Activated CD8-positive, alpha-beta memory T cell treated with anti-CD3 and anti-CD28 coated beads for 1 hour (primary cell): ENCODE measurements at regions not wholly inside any gene's neighbourhood (a gene's known extent, or its start where the extent isn't known, plus 50 kb on each side); places are given as distances from the start of the nearest gene placed in this dataset.

ENCODE experiments used
- DNase-seq, 2 donors: peaks; one replicate each; pipeline ENCODE4 v3.0.0-alpha.2; 2020; ENCODE audit warnings: low read depth in 1 of 2; ENCODE audit errors: extremely low read depth in 1 of 2

DNA sequence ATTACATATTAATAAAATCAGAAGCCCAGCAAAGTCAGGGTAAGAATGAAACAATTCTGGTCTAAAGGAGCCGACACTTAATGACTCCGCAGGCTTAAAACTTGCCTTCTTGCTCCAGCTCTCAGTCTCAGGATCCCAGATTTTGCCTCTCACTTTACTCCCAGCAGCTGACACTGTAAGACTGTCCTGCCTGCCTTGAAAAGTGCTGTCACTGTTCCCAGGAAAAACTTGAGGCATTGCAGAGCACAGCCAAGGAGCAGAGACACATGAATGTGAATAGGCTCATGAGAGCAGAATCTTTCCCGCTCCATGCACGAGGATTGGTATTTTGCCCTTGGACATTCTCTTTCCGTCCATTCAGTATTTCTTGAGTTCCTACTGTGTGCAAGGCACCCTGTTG, 457.6 kb upstream of the ZFHX3 start:
- no peak for DNase-seq

DNA sequence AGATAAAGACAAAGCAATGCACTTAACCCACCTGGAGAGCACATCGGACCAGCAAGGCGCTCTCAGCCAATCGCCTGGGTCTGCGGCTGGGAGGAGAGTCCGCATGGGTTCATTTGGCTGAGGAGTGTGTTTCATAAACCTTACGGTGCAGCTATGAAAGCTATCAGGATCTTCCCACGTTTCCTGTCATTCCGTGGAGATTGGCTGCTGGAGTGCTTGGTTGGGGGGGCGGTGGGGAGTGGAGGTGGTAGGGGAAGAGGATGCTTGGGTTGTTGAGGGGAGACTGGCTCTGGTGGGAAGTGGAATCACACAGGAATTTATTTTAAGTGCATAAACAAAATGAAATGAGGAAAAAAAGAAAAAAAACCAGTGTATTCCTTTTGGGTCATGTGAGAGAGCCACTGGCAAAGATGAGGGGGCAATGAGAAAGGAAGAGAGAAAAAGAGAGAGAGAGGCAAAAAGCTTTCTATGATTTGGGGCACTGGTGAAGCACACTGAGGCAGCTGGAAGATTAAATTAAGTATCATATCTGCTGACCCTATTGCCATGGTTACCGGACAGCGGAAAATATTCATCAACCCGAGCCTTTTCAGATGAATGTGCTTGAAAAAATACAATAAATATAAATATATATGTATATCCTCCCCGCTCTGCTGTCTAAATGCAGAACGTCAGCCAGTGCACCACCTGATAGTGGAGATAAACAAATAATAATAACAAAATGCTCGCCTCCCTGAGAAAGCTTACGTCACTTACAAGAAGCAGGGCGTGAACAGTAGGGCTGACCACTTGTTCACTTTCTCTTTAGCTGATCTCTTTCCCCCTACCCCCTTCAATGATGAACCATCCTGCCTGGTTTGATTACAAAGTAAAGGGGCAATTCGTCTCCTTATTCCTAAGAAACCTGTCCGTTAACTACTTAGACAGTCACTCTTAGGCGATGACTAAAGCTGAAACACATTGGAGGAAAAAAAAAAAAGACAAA, 457.0 kb upstream of the ZFHX3 start:
- no peak for DNase-seq

DNA sequence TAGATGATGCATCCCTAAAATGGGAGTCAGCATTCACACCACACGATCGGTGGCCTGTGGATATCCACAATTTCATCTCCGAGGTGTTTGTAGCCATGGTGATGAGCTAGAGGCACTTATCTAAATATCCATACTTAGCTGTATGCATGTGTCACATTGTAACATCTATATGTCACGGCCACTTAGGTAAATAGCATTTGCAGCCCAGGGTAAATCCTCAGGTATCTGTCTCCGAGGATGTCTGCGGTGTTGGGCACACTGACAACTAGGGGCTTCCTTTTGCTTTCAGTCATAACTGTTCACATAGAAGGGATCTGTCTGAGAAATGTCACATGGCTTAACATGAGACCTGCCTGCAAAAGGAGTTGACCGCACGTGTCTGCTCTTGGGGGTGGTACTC, 455.2 kb upstream of the ZFHX3 start:
- DNase-seq, result no peak

DNA sequence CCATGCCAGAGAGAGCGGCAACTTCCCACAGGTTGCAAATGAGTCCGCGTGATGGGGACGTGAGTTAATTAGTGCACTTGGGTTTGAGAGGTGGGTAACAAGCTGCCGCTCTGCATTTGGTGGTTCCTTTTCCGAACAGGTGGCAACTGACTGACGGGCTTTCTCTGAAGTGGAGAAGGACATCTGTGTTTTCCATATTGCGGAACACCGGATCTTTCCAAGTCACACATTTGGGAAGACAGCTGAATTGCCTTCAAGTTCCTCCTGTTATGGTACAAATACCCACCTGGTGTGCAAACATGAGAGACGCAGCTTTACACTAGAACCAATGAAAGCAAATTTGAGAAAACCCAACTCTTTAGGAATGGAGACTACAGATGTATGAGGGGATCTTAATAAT, 451.3 kb upstream of the ZFHX3 start:
- DNase-seq, result no peak

DNA sequence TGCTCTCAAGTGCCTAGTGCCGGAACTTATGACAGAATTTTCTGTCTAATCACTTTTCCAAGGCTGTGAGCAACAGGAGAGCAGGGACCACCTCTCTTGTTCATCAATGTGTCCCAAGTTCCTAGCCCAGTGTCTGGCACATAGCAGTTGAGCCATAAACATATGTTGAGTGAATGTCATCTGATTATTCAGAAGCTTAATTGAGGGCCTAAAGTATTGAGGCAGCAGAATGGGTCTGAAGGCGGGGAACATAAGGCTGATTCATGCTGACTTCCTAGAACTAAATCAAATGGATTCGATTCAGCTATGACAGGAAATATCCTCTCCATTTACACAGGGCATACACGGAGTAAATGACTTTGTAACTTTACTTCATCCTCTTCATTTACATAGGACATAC, 438.0 kb upstream of the ZFHX3 start:
- no peak for DNase-seq

DNA sequence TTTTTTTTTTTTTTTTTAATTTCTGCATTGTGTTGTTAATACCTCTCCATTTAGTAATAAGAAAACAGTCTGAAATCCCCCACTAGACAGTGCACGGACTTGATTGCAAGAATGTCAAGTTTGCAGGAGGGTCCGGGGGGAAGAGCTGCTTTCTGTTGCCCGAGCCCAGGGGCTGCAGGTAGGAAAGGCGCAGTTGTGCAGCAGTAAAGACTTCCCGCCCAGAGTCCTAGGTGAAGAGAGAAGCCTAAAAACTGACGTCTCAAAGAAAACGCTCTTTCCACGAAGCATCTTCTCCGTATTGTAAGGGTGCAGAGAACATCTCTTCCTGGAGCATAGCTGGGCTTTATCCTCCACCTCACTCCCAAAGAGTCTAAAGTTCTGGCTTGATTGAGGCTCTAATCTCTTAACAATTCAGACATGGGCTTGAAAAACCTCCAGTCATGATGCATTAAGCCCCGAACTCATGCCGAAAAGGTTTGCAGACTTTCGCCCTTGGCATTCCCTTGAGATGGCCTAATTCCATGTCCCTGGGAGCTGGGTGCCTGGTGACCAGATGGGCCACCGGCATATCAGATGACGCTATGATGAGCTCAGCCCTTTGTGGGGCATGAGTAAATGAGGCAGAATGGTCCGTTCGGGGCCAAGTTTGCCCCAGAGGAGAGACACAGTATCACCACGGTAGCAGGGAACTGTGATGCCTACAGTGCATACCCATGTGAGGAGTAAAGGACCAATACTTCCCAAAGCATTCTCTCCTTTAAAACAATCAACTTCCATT, 436.2 kb upstream of the ZFHX3 start:
- DNase-seq, result no peak

DNA sequence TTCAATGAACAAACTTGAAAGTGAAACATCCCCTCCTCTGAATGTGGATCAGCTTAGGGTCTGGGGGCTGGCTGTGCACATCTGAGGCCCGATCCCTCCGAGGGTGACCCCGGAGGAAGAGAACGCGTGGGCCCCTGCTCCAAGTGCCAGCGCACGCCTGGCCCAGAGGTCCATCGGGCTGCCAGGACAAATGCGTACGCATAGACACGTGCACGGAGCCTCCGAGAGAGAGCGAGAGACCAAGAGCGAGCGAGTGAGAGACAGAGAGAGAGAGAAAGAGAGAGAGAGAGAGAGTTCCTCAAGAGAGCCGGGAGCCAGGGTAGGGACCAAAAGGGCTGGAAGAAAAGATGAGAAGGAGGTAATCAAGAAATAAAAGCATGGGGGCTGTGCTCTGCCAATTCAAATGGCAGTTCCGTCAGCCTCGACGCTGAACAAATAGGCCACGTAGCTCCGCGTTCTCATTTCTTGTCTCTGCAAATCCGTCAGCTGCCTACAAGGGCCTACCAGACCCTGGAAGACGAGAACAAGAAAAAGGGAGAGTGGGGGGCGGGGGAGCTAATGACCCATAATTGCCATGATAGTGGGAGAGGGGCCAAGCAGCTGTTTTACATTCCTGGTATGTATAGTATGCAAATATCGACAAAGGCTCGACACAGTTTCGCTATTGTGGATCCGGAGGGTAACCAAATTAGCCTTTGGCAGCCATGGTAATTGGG, 435.3 kb upstream of the ZFHX3 start:
- no peak for DNase-seq

DNA sequence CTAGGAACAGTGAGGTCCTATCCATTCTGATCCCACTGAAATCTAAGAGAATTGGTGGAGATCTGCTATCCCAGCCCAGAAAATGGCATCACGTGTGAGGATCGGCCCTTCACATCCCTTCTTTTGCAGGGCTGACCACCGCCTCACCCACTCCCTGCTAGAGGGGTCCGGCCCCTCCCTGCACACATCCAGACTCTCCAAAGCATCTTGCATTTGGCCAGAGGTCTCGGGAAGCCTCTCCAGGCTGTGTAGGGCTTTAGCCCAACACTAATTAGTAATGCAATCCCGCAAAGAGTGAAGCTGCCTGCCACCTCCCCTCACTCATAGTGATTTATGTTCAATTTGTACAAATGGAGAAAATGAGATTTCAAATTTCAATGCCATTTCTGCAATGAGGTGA, 434.4 kb upstream of the ZFHX3 start:
- DNase-seq, result no peak

DNA sequence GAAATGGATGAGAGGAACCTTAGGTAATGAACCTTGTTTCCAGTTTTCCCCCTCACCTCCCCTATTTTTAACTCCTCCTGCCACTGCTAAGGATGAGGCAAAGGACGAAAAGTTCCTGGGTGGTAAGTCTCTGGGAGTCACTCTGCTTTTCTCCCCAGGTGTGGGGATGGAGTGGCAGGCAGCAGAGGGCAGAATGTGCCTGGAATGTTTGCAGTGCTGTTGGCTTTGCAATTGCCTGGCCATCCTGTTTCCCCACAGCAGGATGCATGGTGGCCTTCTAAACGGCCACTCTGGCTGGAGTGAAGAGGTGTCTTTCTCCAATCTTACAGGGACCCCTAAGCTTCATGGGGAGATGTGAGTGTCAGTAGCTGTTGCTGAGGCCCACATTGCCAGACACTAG, 432.5 kb upstream of the ZFHX3 start:
- DNase-seq, result no peak

DNA sequence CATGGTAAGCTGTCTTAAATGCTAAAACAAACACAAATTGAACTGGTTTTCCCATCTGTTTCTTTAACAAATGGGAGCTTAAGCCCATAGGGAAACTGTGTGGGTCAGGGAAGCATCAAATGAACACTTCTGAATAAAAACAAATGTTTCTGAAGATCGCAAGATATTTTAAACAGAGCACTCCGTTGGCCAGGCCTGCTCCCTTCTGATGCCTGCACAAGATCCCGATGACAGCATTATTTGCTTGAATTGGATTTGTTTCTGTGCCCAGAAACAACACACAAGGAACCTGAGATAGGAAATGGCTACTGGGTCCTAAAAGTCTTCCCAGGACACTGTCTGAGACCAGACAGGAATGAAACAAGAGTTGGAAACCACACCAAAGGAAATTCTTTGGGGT, 425.8 kb upstream of the ZFHX3 start:
- no peak for DNase-seq

DNA sequence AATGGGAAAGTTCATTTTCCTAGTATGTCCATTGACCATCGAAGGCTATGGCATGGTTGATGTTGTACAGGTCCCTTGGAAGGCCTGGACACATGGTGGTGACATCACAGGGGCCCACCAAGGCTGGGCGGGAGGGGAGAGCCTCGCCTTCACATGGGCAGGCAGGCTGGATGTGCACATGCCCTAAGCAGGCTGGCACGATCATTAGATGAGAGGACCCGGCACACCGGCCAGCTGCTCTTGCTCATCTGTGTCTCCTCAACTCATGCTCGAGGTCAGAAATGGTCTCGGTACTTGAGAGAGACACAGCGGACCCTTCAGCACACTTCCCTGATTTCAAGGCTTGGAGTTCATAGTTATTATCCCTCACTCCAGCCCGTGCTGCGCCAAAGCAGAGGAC, 416.9 kb upstream of the ZFHX3 start:
- no peak for DNase-seq

DNA sequence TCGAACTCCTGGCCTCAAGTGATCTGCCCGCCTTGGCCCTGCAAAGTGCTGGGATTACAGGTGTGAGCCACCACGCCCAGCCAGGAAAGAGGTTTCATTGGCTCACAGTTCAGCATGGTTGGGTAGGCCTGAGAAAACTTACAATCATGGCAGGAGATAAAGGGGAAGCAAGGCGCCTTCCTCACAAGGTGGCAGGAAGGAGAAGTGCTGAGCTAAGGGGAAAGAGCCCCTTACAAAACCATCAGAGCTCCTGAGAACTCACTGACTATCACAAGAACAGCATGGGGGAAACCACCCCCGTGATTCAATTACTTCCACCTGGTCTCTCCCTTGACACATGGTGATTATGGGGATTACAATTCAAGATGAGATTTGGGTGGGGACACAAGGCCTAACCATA, 411.7 kb upstream of the ZFHX3 start:
- DNase-seq, result no peak

DNA sequence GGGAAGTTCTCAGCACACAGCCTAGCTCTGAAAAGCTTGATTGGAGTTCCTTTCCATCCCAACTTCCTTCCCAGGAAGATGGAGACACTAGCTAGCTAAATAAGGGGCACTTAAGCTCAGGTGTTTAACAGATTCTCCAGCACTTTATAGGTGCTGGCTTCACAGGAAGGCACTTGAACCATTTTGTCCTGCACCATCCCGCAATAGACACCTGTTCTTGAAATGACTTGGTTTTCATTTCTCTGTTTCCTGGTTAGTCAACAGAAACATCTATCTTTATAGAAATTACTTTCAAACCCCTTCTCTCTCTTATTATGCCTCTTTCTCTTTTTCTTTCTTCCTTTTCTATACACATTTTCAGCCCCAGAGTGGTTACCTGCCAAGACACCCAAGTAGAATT, 409.9 kb upstream of the ZFHX3 start:
- DNase-seq, result no peak

DNA sequence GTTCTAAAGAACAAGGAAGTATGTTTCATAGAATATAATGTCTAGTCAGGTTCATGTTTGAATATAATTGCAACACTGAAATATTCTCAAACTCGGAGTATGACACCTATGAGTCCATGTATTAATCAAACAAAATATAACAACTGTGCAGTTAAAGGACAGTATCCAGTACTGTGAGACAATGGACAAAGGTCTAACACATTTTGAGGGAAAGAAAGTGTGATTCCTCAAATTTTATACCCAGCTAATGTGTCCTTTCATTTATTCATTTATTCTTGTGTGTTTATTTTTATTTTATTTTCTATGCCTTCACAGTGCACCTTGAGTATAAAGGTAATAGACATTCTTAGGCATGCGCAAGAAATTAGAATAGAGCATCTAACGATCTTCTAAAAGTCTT, 401.0 kb upstream of the ZFHX3 start:
- no peak for DNase-seq

DNA sequence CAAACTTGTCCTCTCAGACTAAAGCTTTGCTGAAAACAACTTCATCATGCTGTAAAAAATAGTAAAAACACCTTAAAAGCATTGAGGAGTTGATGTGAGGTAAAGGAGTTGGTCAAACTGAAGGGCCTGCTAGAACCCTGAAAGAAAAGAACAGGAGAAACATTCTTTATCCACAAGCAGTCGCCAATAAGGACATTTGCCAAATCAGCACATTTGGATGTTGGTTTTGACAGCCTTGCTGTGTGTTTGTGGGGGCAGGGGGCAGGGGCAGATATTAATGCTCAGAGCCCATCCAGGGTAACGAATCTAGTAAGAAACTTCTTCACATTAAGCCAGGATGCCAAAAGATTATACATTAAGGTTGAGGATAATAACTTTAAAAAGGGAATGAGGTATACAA, 399.9 kb upstream of the ZFHX3 start:
- DNase-seq, result no peak

DNA sequence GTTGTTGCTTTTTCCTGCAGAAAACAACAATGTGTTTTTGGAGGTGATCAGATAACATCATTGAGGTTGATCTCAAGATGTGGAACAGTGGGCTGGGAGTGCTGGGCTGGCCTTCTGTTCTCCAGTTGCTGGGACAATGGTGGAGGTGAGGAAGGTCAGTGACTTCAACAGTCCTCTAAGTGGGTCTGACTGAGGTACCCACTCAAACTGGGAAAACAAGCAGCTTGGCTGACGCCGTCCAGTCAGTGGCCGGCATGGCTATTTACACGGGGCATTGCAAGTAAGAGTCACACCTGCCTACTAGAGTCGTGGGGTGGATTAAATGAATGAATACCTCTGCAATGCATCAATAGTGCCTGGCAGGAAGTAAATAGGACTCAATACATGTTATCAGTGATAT, 386.7 kb upstream of the ZFHX3 start:
- no peak for DNase-seq

DNA sequence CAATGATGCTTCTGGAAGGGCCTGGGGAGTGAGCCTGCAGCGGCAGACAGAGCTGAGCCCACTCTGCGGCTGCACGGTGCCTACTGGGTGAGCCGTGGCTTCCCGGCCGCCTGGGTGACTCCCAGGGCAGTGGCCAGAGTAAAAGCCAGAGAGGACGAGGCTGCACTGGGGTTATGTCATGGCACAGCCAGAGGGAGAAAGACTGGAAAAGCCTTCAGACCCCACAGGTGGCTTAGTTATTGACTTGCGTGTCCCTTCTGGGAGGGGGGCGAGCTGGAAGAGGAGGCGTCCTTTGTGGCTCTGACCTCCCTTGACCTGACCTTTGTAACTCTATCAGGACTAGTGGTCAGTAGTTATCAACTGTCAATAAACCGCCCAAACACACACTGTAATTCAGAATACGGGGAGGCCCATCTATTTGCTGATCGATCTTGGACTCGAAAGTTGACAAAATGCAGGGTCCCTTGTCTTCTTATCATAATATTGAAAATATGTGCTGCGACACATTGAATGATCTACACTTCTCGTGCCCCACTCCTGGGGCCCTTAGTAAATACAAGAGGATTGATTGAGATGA, 385.9 kb upstream of the ZFHX3 start:
- no peak for DNase-seq

DNA sequence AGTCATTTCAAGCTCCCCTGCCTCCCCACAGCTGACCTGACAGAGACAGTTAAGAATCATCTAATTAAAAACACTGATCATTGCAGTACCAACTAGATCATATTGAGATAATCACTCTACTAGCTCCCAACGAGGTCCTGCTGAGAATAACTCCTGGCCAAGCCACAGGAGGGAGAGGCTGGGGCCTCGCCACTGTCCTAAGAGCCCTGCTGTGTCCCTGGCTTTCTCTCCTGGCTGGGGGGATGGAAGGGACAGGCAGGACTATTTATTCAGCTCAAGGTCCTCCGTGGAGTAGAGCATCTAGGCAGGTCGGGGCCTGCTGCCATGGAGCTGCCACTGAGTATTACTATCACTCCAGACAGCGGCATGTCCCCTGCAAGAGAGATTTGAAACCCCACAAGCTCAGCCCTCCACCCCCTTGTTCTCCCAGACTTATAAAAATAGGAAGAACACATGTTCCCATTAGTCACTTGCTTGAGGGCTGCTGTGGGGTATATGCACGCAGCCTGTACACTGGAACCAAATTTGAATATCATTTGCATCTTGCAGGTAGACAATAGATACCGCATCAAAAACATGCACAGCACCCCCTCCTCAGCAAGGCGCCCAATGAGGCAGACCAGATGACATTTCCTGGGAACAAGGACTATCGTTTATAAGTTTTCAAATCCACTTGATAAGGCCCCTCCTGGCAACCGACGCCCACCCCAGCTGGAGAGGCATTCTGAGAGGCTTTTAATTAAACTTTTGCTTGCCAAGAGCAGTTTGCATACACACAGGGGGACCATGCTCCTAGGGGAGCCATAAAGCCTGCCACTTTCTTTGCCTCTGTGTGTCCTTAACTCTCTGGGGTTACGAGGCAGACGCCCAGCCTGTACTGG, 385.2 kb upstream of the ZFHX3 start:
- DNase-seq, result no peak

DNA sequence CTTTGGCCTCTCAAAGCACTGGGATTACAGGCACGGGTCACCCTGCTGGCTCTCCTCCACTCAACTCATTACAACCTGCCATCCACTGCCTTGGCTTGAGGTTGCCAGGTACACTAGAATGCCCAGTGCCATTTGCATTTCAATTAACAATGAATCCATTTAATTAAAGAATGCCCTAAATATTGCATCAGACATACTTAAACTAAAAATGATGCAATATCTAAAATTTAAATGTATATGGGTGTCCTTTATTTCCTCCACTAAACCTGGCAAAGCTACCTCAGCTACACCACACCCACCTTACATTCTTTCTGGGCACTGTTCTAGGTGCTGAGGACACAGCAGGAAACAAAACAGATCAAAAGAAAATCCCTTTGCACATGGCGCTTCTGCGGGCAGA, 382.2 kb upstream of the ZFHX3 start:
- DNase-seq, result no peak

DNA sequence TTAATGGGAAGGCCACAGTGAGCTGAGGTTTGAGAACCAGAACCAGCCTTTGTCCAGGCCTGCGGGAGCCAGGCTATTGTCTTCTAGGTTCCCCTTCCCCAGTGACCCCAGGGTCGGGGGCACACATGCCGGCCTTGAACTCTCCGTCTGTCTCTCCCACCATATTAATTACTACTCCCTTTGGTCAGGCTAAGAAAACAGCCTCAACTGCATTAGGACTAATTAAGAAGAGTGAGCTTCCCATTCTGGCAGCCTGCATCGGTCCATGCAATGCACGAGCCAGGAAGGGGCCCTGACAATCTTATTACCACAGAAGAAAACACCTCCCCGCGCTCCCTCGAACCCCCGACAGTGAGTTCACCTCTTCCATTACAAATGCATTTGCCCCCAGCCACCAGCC, 380.2 kb upstream of the ZFHX3 start:
- no peak for DNase-seq
